DOHH2 (cell line): ENCODE measurements at regions not wholly inside any gene's neighbourhood (a gene's known extent, or its start where the extent isn't known, plus 50 kb on each side); places are given as distances from the start of the nearest gene placed in this dataset.
"Not testable (repeated sequence)": the region's sequence is repeated elsewhere in the genome, so short reads cannot be mapped to it uniquely, and the experiment has no call there.

Experiments used
- H3F3A ChIP-seq: fragments of 200-600 bp; sonication (generic), shearing (Covaris generic); 2 replicates; pipeline ENCODE4 v1.6.0; 2016; ENCODE audit warnings: antibody characterized with exemption, mild to moderate bottlenecking; ENCODE audit not compliant: control insufficient read depth, insufficient read depth
- H3K27ac ChIP-seq: fragments of 200-600 bp; sonication (generic); 2 replicates; pipeline ENCODE4 v1.5.1; 2014; ENCODE audit warnings: low read depth, mild to moderate bottlenecking, low read length, moderate library complexity
- H3K27me3 ChIP-seq: fragments of 200-600 bp; sonication (generic); 2 replicates; pipeline ENCODE4 v1.6.1; 2014; ENCODE audit warnings: mild to moderate bottlenecking, low read length, mixed read lengths; ENCODE audit not compliant: control insufficient read depth
- H3K36me3 ChIP-seq: fragments of 200-600 bp; sonication (generic); 2 replicates; pipeline ENCODE4 v1.6.1; 2014; ENCODE audit warnings: mild to moderate bottlenecking, low read length, moderate library complexity, mixed read lengths; ENCODE audit not compliant: control insufficient read depth
- H3K4me1 ChIP-seq: fragments of 200-600 bp; sonication (generic); 2 replicates; pipeline ENCODE4 v1.6.1; 2014; ENCODE audit warnings: mild to moderate bottlenecking, low read length, mixed read lengths; ENCODE audit not compliant: control insufficient read depth
- H3K4me2 ChIP-seq: fragments of 200-600 bp; sonication (generic); 2 replicates; pipeline ENCODE4 v1.6.0; 2014; ENCODE audit warnings: mild to moderate bottlenecking, low read length, moderate library complexity
- H3K4me3 ChIP-seq: fragments of 200-600 bp; sonication (generic); 2 replicates; pipeline ENCODE4 v1.5.1; 2014; ENCODE audit warnings: mild to moderate bottlenecking, low read length, mixed read lengths
- H3K79me2 ChIP-seq: fragments of 200-600 bp; sonication (generic); 2 replicates; pipeline ENCODE4 v1.6.1; 2014; ENCODE audit warnings: mild to moderate bottlenecking, low read length, mixed read lengths; ENCODE audit not compliant: control insufficient read depth
- H3K9me2 ChIP-seq: fragments of 200-600 bp; sonication (generic); replicated peaks from 2 replicates; pipeline ENCODE4 v1.6.1; 2014; ENCODE audit warnings: mild to moderate bottlenecking, low read length, mixed read lengths; ENCODE audit not compliant: control insufficient read depth
- H3K9me3 ChIP-seq: fragments of 200-600 bp; sonication (generic); 2 replicates; pipeline ENCODE4 v1.6.1; 2014; ENCODE audit warnings: antibody characterized with exemption, low read length, mixed read lengths; ENCODE audit not compliant: control insufficient read depth, insufficient read depth
- H4K20me1 ChIP-seq: fragments of 200-600 bp; sonication (generic); 2 replicates; pipeline ENCODE4 v1.6.0; 2014; ENCODE audit warnings: low read depth, mild to moderate bottlenecking, antibody characterized with exemption, low read length, moderate library complexity; ENCODE audit not compliant: control insufficient read depth, insufficient read depth
- CTCF ChIP-seq: fragments of 200-600 bp; sonication (generic); IDR thresholded peaks from one replicate; pipeline ENCODE4 v1.5.1; 2014; ENCODE audit warnings: antibody characterized with exemption, mild to moderate bottlenecking, low read depth, low read length; ENCODE audit not compliant: poor library complexity, severe bottlenecking
- EZH2phosphoT487 ChIP-seq: fragments of 200-600 bp; sonication (generic); IDR thresholded peaks from 2 replicates; pipeline ENCODE4 v1.6.1; 2017; ENCODE audit warnings: borderline replicate concordance, mild to moderate bottlenecking, antibody characterized with exemption, low read length, moderate library complexity, mixed read lengths

DNA sequence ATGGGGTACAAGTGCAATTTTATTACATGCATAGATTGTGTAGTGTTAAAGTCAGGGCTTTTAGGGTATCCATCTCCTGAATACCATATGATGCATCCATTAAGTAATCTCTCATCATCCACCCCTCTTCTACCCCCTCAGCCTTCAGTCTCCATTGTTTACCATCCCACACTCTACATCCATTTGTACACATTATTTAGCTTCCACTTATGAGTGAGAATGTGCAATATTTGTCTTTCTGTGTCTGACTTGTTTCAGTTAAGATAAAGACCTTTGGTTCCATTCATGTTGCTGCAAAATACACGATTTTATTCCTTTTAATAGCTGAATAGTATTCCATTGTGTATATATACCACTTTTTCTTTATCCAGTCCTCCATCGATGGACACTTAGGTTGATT lies 222.5 kb upstream of the USP24 start:
- H3K27ac ChIP-seq = no peak overlapping the region
- H3K79me2 ChIP-seq = no peaks in the 10 kb centered on the region
- no peaks in the 10 kb centered on the region for H3F3A ChIP-seq
- no peaks in the 10 kb centered on the region for H3K27me3 ChIP-seq
- H3K4me1 ChIP-seq = no peaks in the 10 kb centered on the region
- no peaks in the 10 kb centered on the region for H3K9me2 ChIP-seq
- TF ChIP-seq CTCF (no peak), EZH2phosphoT487 (no peak)
- no peaks in the 10 kb centered on the region for H4K20me1 ChIP-seq
- no peaks in the 10 kb centered on the region for H3K9me3 ChIP-seq
- H3K4me3 ChIP-seq = no peak overlapping the region
- H3K36me3 ChIP-seq = no peaks in the 10 kb centered on the region
- no peak overlapping the region for H3K4me2 ChIP-seq

DNA sequence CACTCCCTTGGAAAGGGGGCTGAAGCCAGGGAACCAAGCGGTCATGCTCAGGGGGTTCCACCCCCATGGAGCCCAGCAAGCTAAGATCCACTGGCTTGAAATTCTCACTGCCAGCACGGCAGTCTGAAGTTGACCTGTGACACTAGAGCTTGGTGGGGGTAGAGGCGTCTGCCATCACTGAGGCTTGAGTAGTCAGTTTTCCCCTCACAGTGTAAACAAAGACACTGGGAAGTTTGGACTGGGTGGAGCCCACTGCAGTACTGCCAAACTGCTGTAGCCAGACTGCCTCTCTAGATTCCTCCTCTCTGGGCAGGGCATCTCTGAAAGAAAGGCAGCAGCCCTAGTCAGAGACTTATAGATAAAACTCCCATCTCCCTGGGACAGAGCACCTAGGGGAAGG lies 215.6 kb upstream of the USP24 start:
- H3K4me1 ChIP-seq = not testable (repeated sequence)

DNA sequence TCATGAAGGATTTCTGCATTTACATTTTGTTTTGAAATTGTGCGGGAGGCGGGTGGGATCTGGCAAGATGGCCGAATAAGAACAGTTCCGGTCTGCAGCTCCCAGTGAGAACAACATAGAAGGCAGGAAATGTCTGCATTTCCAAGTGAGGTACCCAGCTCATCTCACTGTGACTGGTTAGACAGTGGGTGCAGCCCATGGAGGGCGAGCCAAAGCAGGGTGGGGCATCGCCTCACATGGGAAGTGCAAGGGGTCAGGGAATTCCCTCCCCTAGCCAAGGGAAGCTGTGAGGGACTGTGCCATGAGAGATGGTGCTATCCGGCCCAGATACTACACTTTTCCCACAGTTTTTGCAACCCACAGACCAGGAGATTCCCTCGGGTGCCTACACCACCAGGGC lies 215.0 kb upstream of the USP24 start:
- not testable (repeated sequence) for H3K36me3 ChIP-seq, H3K27ac ChIP-seq, H3K27me3 ChIP-seq, H3K4me2 ChIP-seq, H3K79me2 ChIP-seq, H3F3A ChIP-seq, H4K20me1 ChIP-seq, H3K9me3 ChIP-seq, H3K4me3 ChIP-seq, H3K9me2 ChIP-seq, H3K4me1 ChIP-seq

More for the DNA sequence above, 215.6 kb upstream of the USP24 start:
- not testable (repeated sequence) for H3K27me3 ChIP-seq, H3K27ac ChIP-seq, H3K79me2 ChIP-seq, H3K9me3 ChIP-seq, H4K20me1 ChIP-seq, H3F3A ChIP-seq, H3K36me3 ChIP-seq, H3K4me2 ChIP-seq, H3K9me2 ChIP-seq, H3K4me3 ChIP-seq

GRCh38 chr1:55428944-55429931 lies 214.1 kb upstream of the USP24 start:
- H3F3A ChIP-seq = no peaks in the 10 kb centered on the region
- TF ChIP-seq CTCF = no peak
- no peak for TF ChIP-seq EZH2phosphoT487
- H3K4me2 ChIP-seq = no peak overlapping the region
- H4K20me1 ChIP-seq = no peaks in the 10 kb centered on the region
- H3K9me3 ChIP-seq = no peaks in the 10 kb centered on the region
- no peaks in the 10 kb centered on the region for H3K27me3 ChIP-seq
- H3K79me2 ChIP-seq = no peaks in the 10 kb centered on the region
- no peak overlapping the region for H3K4me3 ChIP-seq
- H3K36me3 ChIP-seq = no peaks in the 10 kb centered on the region
- H3K9me2 ChIP-seq = no peaks in the 10 kb centered on the region
- H3K27ac ChIP-seq = no peak overlapping the region
- no peaks in the 10 kb centered on the region for H3K4me1 ChIP-seq
